CD14-positive monocyte (primary cell): ENCODE measurements at regions not wholly inside any gene's neighbourhood (a gene's known extent, or its start where the extent isn't known, plus 50 kb on each side); places are given as distances from the start of the nearest gene placed in this dataset.

Experiments
- DNase-seq, 3 donors: peaks; one replicate each; pipeline ENCODE4 v3.0.0-alpha.2; 2011 to 2022
- H2AFZ ChIP-seq: 2 replicates; pipeline ENCODE4 v1.6.0; 2012; ENCODE audit warnings: mild to moderate bottlenecking, low read depth, low read length, inconsistent platforms; ENCODE audit not compliant: insufficient read depth, poor library complexity, severe bottlenecking
- H3K27ac ChIP-seq, 2 donors: 1 replicate in 1 of 2; 2 replicates in 1 of 2; pipeline ENCODE4 v1.5.1; 2012 to 2013; ENCODE audit warnings: low read length in 2 of 2, control low read depth in 1 of 2, inconsistent platforms in 1 of 2, low read depth in 1 of 2, mild to moderate bottlenecking in 1 of 2
- H3K27me3 ChIP-seq, 2 donors: one replicate each; pipeline versions ENCODE4 v1.6.0 to v1.6.1; 2011 to 2013; ENCODE audit warnings: low read length in 2 of 2; ENCODE audit not compliant: control insufficient read depth in 2 of 2, insufficient read depth in 2 of 2
- H3K36me3 ChIP-seq, 2 donors: replicated peaks in 1 of 2; 1 replicate in 1 of 2; 2 replicates in 1 of 2; pipeline versions ENCODE4 v1.5.1 to v1.6.1; 2012 to 2013; ENCODE audit warnings: low read length in 2 of 2, control low read depth in 1 of 2, inconsistent platforms in 1 of 2, mild to moderate bottlenecking in 1 of 2; ENCODE audit not compliant: insufficient read depth in 2 of 2, control insufficient read depth in 1 of 2
- H3K4me1 ChIP-seq, 2 donors: 1 replicate in 1 of 2; 2 replicates in 1 of 2; pipeline versions ENCODE4 v1.5.1 to v1.6.1; 2012 to 2013; ENCODE audit warnings: low read length in 2 of 2, control low read depth in 1 of 2, inconsistent platforms in 1 of 2, mild to moderate bottlenecking in 1 of 2, moderate library complexity in 1 of 2; ENCODE audit not compliant: insufficient read depth in 2 of 2, control insufficient read depth in 1 of 2
- H3K4me2 ChIP-seq: replicated peaks from 2 replicates; pipeline ENCODE3; 2012; ENCODE audit warnings: low read length, moderate library complexity, mild to moderate bottlenecking; ENCODE audit not compliant: poor library complexity, severe bottlenecking; ENCODE audit errors: extremely low read depth
- H3K4me3 ChIP-seq, 3 experiments: fragments of 200-600 bp in 1 of 3; sonication (generic) in 1 of 3; replicated peaks in 1 of 3; 1 replicate in 2 of 3; 2 replicates in 1 of 3; pipeline ENCODE4 v1.5.1; 2011 to 2013; ENCODE audit warnings: low read length in 3 of 3, mild to moderate bottlenecking in 3 of 3, control low read depth in 2 of 3, low read depth in 2 of 3, inconsistent platforms in 1 of 3, moderate library complexity in 1 of 3
- H3K79me2 ChIP-seq: 2 replicates; pipeline ENCODE4 v1.6.0; 2012; ENCODE audit warnings: mild to moderate bottlenecking, control low read depth, inconsistent platforms, low read length, moderate library complexity; ENCODE audit not compliant: insufficient read depth
- H3K9ac ChIP-seq: 2 replicates; pipeline ENCODE4 v1.6.0; 2017; ENCODE audit warnings: low read length, mild to moderate bottlenecking; ENCODE audit not compliant: insufficient read depth, poor library complexity, severe bottlenecking
- H3K9me3 ChIP-seq, 2 donors: replicated peaks in 1 of 2; 1 replicate in 1 of 2; 2 replicates in 1 of 2; pipeline versions ENCODE4 v1.5.1 to v1.6.1; 2012 to 2013; ENCODE audit warnings: low read length in 2 of 2, control low read depth in 1 of 2; ENCODE audit not compliant: control insufficient read depth in 1 of 2, insufficient read depth in 1 of 2
- H4K20me1 ChIP-seq: 2 replicates; pipeline ENCODE4 v1.6.0; 2012; ENCODE audit warnings: mild to moderate bottlenecking, low read length, control low read depth, moderate library complexity; ENCODE audit not compliant: insufficient read depth
- H3K27ac Mint-ChIP-seq, 7 donors: one replicate each; pipeline ENCODE4 v1.8.0; 2020; ENCODE audit warnings: mild to moderate bottlenecking in 7 of 7, mixed read lengths in 7 of 7, moderate library complexity in 6 of 7, inconsistent platforms in 2 of 7
- H3K27me3 Mint-ChIP-seq, 3 donors: one replicate each; pipeline ENCODE4 v1.8.0; 2021 to 2022; ENCODE audit warnings: low read depth in 3 of 3, mild to moderate bottlenecking in 3 of 3, mixed read lengths in 3 of 3, moderate library complexity in 3 of 3, inconsistent platforms in 1 of 3
- H3K36me3 Mint-ChIP-seq, 2 donors: one replicate each; pipeline ENCODE4 v1.8.0; 2020; ENCODE audit warnings: mixed read lengths in 2 of 2, inconsistent platforms in 1 of 2, mild to moderate bottlenecking in 1 of 2
- H3K4me1 Mint-ChIP-seq: one replicate; pipeline ENCODE4 v1.8.0; 2020; ENCODE audit warnings: mild to moderate bottlenecking, mixed read lengths
- H3K4me3 Mint-ChIP-seq, 2 donors: one replicate each; pipeline ENCODE4 v1.8.0; 2020; ENCODE audit warnings: mild to moderate bottlenecking in 2 of 2, mixed read lengths in 2 of 2, moderate library complexity in 1 of 2
- H3K9me3 Mint-ChIP-seq, 7 donors: one replicate each; pipeline ENCODE4 v1.8.0; 2020 to 2022; ENCODE audit warnings: mixed read lengths in 7 of 7, mild to moderate bottlenecking in 6 of 7, moderate library complexity in 6 of 7, inconsistent platforms in 2 of 7
- CTCF ChIP-seq: fragments of 200-600 bp; IDR thresholded peaks from one replicate; pipeline ENCODE4 v1.8.0; 2022; ENCODE audit warnings: antibody characterized with exemption, mild to moderate bottlenecking
- WGBS: methylation state at CpG from one replicate; pipeline ENCODE4 v1.1.5; 2013; ENCODE audit warnings: missing lambda C conversion rate; ENCODE audit not compliant: insufficient coverage; 5-methylcytosine and 5-hydroxymethylcytosine counted together
- intact Hi-C, 2 donors: fragments of 100-400 bp; cut with micrococcal nuclease; formaldehyde crosslinking; loops; one replicate each; pipeline versions ENCODE4 v1.15.0 to v1.15.1; 2023

GRCh38 chr4:128715616-128716015 is 93.9 kb upstream of the JADE1 start:
- no peak overlapping the region for H3K4me3 ChIP-seq
- H3K9me3 Mint-ChIP-seq: peaks cover 0 to 17% (median 10%) of the 10 kb centered on the region in 7 donors
- no peak overlapping the region for H3K27ac Mint-ChIP-seq
- H3K4me2 ChIP-seq: no peak overlapping the region
- H3K27me3 ChIP-seq: no peaks in the 10 kb centered on the region
- WGBS: no CpG with 5 or more reads among the region's 5 CpGs
- peaks cover 0 to 11% of the 10 kb centered on the region in 2 donors for H3K4me1 ChIP-seq
- no peaks in the 10 kb centered on the region for H3K9me3 ChIP-seq
- no peak overlapping the region for H3K9ac ChIP-seq
- H3K27ac ChIP-seq: no peak overlapping the region
- peaks cover 0 to 4% (median 0%) of the 10 kb centered on the region in 3 donors for H3K27me3 Mint-ChIP-seq
- H3K36me3 ChIP-seq: no peaks in the 10 kb centered on the region
- peaks cover 10% of the 10 kb centered on the region for H3K4me1 Mint-ChIP-seq
- no peak for DNase-seq
- H3K36me3 Mint-ChIP-seq: no peaks in the 10 kb centered on the region
- H3K79me2 ChIP-seq: no peaks in the 10 kb centered on the region
- no peaks in the 10 kb centered on the region for H4K20me1 ChIP-seq
- no peak overlapping the region for H2AFZ ChIP-seq
- no peak for TF ChIP-seq CTCF
- H3K4me3 Mint-ChIP-seq: no peak overlapping the region
- intact Hi-C loops: no loop called here

- TF ChIP-seq CTCF: no peak
- Mint-ChIP-seq H3K36me3 (no peaks in the 10 kb centered on the region), H3K4me3 (no peak overlapping the region), H3K27ac (no peak overlapping the region), H3K27me3 (peaks cover 0 to 2% (median 0%) of the 10 kb centered on the region in 3 donors), H3K9me3 (peaks cover 2 to 21% (median 10%) of the 10 kb centered on the region in 7 donors), H3K4me1 (peaks cover 14% of the 10 kb centered on the region)
- Histone ChIP-seq H3K27me3 (no peaks in the 10 kb centered on the region), H2AFZ (no peak overlapping the region), H3K4me2 (no peak overlapping the region), H4K20me1 (no peaks in the 10 kb centered on the region), H3K9me3 (no peaks in the 10 kb centered on the region), H3K36me3 (no peaks in the 10 kb centered on the region), H3K4me1 (peaks cover 0 to 7% of the 10 kb centered on the region in 2 donors), H3K79me2 (no peaks in the 10 kb centered on the region), H3K27ac (no peak overlapping the region), H3K4me3 (no peak overlapping the region), H3K9ac (no peak overlapping the region)
- DNase-seq: no peak
- WGBS: 100% methylated on average over 1 of the region's 1 CpG
- intact Hi-C loops: no loop called here
These were observed 98.1 kb upstream of the JADE1 start for GRCh38 chr4:128711361-128711760.
